ENCODE measurements at regions not wholly inside any gene's neighbourhood (a gene's known extent, or its start where the extent isn't known, plus 50 kb on each side); places are given as distances from the start of the nearest gene placed in this dataset.

- DNase-seq (ENCODE audit: low read depth, low spot score), result no peak
- no peak overlapping the region for H3K27ac ChIP-seq
These were observed 87.1 kb downstream of the ZNF486 start for GRCh38 chr19:20254121-20254520.

- DNase-seq (ENCODE audit: low read depth, low spot score), result no peak
- no peak overlapping the region for H3K27ac ChIP-seq
These were observed 85.6 kb downstream of the ZNF486 start for GRCh38 chr19:20252613-20253012.

DNA sequence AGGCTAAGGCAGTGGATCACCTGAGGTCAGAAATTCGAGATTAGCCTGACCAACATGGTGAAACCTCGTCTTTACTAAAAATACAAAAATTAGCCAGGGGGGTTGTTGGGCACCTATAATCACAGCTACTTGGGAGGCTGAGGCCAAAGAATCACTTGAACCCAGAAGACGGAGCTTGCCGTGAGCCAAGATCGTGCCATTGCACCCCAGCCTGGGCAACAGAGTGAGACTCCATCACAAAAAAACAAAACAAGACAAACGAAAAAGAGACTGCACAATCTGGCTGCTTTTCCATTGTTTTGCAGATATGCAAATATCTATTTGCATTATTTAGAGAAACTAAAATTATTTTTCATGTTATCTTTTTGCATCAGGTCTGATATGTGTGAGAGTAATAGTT lies 83.6 kb downstream of the ZNF486 start:
- H3K27ac ChIP-seq, result no peak overlapping the region
- no peak for DNase-seq (ENCODE audit: low read depth, low spot score)

DNA sequence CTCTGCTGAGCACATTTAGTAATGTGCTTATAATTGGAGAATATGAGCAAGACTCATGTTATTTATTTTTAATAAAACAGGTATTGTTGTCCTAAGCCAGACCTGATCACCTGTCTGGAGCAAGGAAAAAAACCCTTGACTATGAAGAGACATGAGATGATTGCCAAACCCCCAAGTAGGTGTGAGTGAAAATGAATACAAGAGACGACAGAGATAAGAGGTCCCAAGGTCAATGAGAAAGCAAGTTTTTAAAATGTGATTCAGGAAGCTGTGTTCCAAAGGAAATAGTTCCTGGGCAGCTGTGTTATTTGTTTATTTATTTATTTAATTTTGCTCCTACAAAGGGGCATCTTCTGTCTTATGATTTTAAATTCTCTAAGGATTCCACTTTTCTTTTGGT lies 83.1 kb downstream of the ZNF486 start:
- no peak for DNase-seq (ENCODE audit: low read depth, low spot score)
- H3K27ac ChIP-seq, result no peak overlapping the region
